ENCODE measurements at regions not wholly inside any gene's neighbourhood (a gene's known extent, or its start where the extent isn't known, plus 50 kb on each side); places are given as distances from the start of the nearest gene placed in this dataset.

GRCh38 chr20:17882065-17882833, 86.3 kb downstream of the SNX5 start:
- TF ChIP-seq CTCF (IDR thresholded peaks at IDR 0.05) (no peak), EZH2 (IDR thresholded peaks at IDR 0.05; ENCODE audit: borderline replicate concordance, insufficient read depth, low read depth, low read length, poor library complexity, severe bottlenecking) (no peak)
